ENCODE measurements at regions not wholly inside any gene's neighbourhood (a gene's known extent, or its start where the extent isn't known, plus 50 kb on each side); places are given as distances from the start of the nearest gene placed in this dataset.

- no peaks in the 10 kb centered on the region for H3K27me3 ChIP-seq (ENCODE audit: insufficient read depth, low read length)
- no peak for DNase-seq (ENCODE audit: insufficient read length, low spot score, missing footprints)
- H3K27ac ChIP-seq (ENCODE audit: low read depth, low read length) = no peak overlapping the region
- no peak overlapping the region for H3K4me3 ChIP-seq (ENCODE audit: insufficient read depth, low read length)
- H4K20me1 ChIP-seq (ENCODE audit: insufficient read depth, low read length) = no peaks in the 10 kb centered on the region
- H2AFZ ChIP-seq (ENCODE audit: low read length) = no peak overlapping the region
- H3K79me2 ChIP-seq (ENCODE audit: insufficient read depth, low read length) = no peaks in the 10 kb centered on the region
- H3K4me2 ChIP-seq (ENCODE audit: insufficient read depth, low read length) = no peak overlapping the region
- H3K36me3 ChIP-seq (ENCODE audit: insufficient read depth, low read length) = no peaks in the 10 kb centered on the region
- H3K9me3 ChIP-seq (ENCODE audit: low read depth, low read length) = peaks cover 2% of the 10 kb centered on the region
- TF ChIP-seq CTCF (IDR thresholded peaks at IDR 0.05; ENCODE audit: extremely low read depth, low read depth, low read length) = no peak
- H3K4me1 ChIP-seq (ENCODE audit: insufficient read depth, low read length) = no peaks in the 10 kb centered on the region
Measured at GRCh38 chr1:163745204-163745603, 423.4 kb downstream of the NUF2 start.

DNA sequence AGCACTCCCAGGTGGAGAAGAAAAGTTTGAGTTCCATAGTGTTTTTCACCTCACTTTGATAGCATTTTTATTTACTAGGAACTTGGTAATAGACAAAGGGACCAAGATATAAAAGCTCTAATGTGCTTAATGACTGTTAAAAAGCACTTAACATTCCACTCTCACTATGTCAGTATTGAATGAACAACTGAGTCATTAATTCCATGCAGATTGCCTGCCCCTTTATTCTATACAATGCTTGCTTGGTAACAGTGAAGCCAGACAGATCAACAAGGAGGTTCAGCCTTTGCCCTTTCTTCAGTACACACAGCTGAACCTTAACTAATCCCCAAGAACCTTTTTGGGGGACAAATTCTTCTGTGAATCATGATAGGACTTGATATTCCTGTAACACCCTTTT, 425.5 kb downstream of the NUF2 start:
- H3K9me3 ChIP-seq (ENCODE audit: low read depth, low read length) = peaks cover 2% of the 10 kb centered on the region
- no peak overlapping the region for H3K4me3 ChIP-seq (ENCODE audit: insufficient read depth, low read length)
- no peak overlapping the region for H3K27ac ChIP-seq (ENCODE audit: low read depth, low read length)
- DNase-seq (ENCODE audit: insufficient read length, low spot score, missing footprints) = no peak
- H3K4me1 ChIP-seq (ENCODE audit: insufficient read depth, low read length) = no peaks in the 10 kb centered on the region
- no peaks in the 10 kb centered on the region for H4K20me1 ChIP-seq (ENCODE audit: insufficient read depth, low read length)
- no peak overlapping the region for H3K4me2 ChIP-seq (ENCODE audit: insufficient read depth, low read length)
- no peak overlapping the region for H2AFZ ChIP-seq (ENCODE audit: low read length)
- no peaks in the 10 kb centered on the region for H3K36me3 ChIP-seq (ENCODE audit: insufficient read depth, low read length)
- no peak for TF ChIP-seq CTCF (IDR thresholded peaks at IDR 0.05; ENCODE audit: extremely low read depth, low read depth, low read length)
- H3K79me2 ChIP-seq (ENCODE audit: insufficient read depth, low read length) = no peaks in the 10 kb centered on the region
- no peaks in the 10 kb centered on the region for H3K27me3 ChIP-seq (ENCODE audit: insufficient read depth, low read length)

DNA sequence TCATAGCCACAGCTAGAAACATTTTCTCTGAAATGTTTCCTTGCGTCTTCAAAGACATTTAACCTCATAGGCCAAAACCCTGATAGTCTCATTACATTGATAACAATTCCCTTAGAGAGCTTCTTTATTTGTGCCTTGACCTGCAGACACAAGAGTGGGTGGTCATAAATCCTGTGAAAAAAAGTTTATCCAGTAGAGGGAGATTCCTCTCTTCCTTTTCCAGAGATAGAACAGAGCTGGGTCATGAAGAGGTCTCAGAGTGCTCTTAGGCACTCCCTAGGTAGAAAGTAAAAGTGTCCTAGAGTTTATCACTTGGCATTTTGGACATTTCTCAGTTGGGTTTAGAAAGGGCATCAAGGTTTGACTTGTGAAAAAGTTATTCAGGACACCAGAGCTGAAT, 426.1 kb downstream of the NUF2 start:
- Histone ChIP-seq H3K36me3 (ENCODE audit: insufficient read depth, low read length) (no peaks in the 10 kb centered on the region), H3K27ac (ENCODE audit: low read depth, low read length) (no peak overlapping the region), H3K27me3 (ENCODE audit: insufficient read depth, low read length) (no peaks in the 10 kb centered on the region), H3K4me2 (ENCODE audit: insufficient read depth, low read length) (no peak overlapping the region), H3K9me3 (ENCODE audit: low read depth, low read length) (peaks cover 2% of the 10 kb centered on the region), H4K20me1 (ENCODE audit: insufficient read depth, low read length) (no peaks in the 10 kb centered on the region), H3K4me1 (ENCODE audit: insufficient read depth, low read length) (no peaks in the 10 kb centered on the region), H3K4me3 (ENCODE audit: insufficient read depth, low read length) (no peak overlapping the region), H2AFZ (ENCODE audit: low read length) (no peak overlapping the region), H3K79me2 (ENCODE audit: insufficient read depth, low read length) (no peaks in the 10 kb centered on the region)
- no peak for TF ChIP-seq CTCF (IDR thresholded peaks at IDR 0.05; ENCODE audit: extremely low read depth, low read depth, low read length)
- no peak for DNase-seq (ENCODE audit: insufficient read length, low spot score, missing footprints)

DNA sequence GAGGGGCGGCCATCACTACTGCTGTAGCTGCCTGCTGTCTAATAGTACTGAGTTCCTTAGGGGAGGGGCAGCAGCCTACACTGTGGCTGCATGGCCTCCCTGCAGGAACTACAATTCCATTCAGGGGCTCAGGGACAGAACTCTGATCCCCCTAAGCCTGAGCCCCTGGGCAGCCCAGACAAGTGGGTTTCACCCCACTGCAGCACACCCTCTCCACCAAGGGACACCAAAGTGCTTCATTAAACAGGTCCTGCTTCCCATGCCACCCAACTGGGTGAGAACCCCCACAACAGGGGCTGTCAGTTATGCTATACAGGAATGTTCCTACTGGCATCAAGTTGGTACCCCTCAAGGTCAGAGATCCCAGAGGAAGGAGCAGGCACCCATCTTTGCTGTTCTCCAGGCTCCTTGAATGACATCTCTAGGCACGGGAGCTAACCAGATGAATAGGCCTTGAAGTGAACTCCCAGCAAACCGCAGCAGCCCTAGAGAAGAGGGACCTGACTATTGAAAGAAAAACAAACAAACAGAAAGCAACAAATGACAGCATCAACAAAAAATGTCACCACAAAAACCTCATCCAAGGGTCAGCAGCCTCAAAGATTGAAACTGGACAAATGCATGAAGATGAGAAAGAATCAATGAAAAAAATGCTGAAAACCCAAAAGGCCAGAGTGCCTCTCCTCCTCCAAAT, 437.4 kb downstream of the NUF2 start:
- DNase-seq (ENCODE audit: insufficient read length, low spot score, missing footprints) = no peak
- Histone ChIP-seq H4K20me1 (ENCODE audit: insufficient read depth, low read length) (no peaks in the 10 kb centered on the region), H2AFZ (ENCODE audit: low read length) (no peak overlapping the region), H3K4me3 (ENCODE audit: insufficient read depth, low read length) (no peak overlapping the region), H3K4me1 (ENCODE audit: insufficient read depth, low read length) (no peaks in the 10 kb centered on the region), H3K79me2 (ENCODE audit: insufficient read depth, low read length) (no peaks in the 10 kb centered on the region), H3K9me3 (ENCODE audit: low read depth, low read length) (no peaks in the 10 kb centered on the region), H3K36me3 (ENCODE audit: insufficient read depth, low read length) (no peaks in the 10 kb centered on the region), H3K4me2 (ENCODE audit: insufficient read depth, low read length) (no peak overlapping the region), H3K27me3 (ENCODE audit: insufficient read depth, low read length) (no peaks in the 10 kb centered on the region), H3K27ac (ENCODE audit: low read depth, low read length) (no peak overlapping the region)
- no peak for TF ChIP-seq CTCF (IDR thresholded peaks at IDR 0.05; ENCODE audit: extremely low read depth, low read depth, low read length)
